ENCODE measurements at regions not wholly inside any gene's neighbourhood (a gene's known extent, or its start where the extent isn't known, plus 50 kb on each side); places are given as distances from the start of the nearest gene placed in this dataset.

DNA sequence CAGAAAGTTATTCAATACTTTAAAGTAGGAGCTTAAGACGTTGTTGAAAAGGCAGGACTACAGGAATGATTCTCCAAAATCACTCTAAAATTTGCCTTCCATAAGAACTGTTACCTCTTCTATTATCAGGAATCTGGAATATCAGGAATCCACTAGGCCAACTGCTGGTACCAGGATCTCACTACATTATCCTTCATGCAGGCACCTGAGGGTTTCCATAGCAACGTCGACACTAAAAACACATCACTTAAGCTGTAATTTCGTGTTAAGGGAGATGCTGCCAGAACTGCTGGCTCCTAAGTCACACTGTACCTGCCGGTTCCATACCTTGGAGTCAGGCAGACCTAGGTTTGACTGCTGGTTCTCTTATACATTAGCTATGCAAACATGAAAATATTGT is 139.7 kb upstream of the C1orf87 start:
- Mint-ChIP-seq H3K36me3 (ENCODE audit: low read depth) (no peaks in the 10 kb centered on the region), H3K27me3 (no peaks in the 10 kb centered on the region), H3K4me1 (ENCODE audit: low read depth) (no peaks in the 10 kb centered on the region), H3K27ac (no peak overlapping the region), H3K4me3 (no peak overlapping the region), H3K9me3 (peaks cover 3% of the 10 kb centered on the region)
- H3K4me1 ChIP-seq (ENCODE audit: insufficient read depth, low read length): no peaks in the 10 kb centered on the region
- H3K36me3 ChIP-seq (ENCODE audit: insufficient read depth, low read length): no peaks in the 10 kb centered on the region
- TF ChIP-seq, protein P1, sequence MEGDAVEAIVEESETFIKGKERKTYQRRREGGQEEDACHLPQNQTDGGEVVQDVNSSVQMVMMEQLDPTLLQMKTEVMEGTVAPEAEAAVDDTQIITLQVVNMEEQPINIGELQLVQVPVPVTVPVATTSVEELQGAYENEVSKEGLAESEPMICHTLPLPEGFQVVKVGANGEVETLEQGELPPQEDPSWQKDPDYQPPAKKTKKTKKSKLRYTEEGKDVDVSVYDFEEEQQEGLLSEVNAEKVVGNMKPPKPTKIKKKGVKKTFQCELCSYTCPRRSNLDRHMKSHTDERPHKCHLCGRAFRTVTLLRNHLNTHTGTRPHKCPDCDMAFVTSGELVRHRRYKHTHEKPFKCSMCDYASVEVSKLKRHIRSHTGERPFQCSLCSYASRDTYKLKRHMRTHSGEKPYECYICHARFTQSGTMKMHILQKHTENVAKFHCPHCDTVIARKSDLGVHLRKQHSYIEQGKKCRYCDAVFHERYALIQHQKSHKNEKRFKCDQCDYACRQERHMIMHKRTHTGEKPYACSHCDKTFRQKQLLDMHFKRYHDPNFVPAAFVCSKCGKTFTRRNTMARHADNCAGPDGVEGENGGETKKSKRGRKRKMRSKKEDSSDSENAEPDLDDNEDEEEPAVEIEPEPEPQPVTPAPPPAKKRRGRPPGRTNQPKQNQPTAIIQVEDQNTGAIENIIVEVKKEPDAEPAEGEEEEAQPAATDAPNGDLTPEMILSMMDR (IDR thresholded peaks at IDR 0.05): no peak
- H3K9me3 ChIP-seq (ENCODE audit: control insufficient read depth in 1 of 2, insufficient read depth in 1 of 2, low read length in 2 of 2): peaks cover 0 to 4% of the 10 kb centered on the region in 2 experiments
- DNase-seq (no peak), ATAC-seq (ENCODE audit: poor library complexity) (no peak)
- CTCF ChIA-PET: no interaction called here
- H3K27me3 ChIP-seq (ENCODE audit: control insufficient read depth in 1 of 2, insufficient read depth in 2 of 2, low read length in 2 of 2): no peaks in the 10 kb centered on the region
- H3K27ac ChIP-seq (ENCODE audit: low read depth in 1 of 2, low read length in 2 of 2): no peak overlapping the region
- H3K4me3 ChIP-seq (ENCODE audit: low read length): no peak overlapping the region
- POLR2A ChIA-PET: no interaction called here
- intact Hi-C loops (cut with DNase I, micrococcal nuclease): no loop called here

DNA sequence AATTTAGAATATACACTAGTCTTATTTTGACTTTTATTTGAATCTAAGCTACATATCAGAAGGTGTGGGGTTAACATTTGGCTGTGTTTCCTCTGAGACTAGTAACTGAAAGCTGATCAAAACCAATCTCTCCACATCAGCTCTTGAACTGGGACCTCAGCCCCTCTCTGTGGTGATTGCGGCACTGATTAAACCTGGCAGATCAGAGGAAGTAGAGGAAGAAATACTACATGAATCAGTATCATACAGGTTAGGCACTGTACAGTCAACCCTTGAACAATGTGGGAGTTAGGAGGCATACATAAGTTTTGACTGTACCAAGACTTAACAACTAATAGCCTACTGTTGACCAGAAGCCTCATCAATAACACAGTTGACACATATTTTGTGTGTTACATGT is 122.5 kb upstream of the C1orf87 start:
- no peaks in the 10 kb centered on the region for H3K4me1 ChIP-seq (ENCODE audit: insufficient read depth, low read length)
- DNase-seq (no peak), ATAC-seq (ENCODE audit: poor library complexity) (no peak)
- TF ChIP-seq, protein P1 (IDR thresholded peaks at IDR 0.05): no peak
- intact Hi-C loops (cut with DNase I, micrococcal nuclease): no loop called here
- H3K27me3 Mint-ChIP-seq: no peaks in the 10 kb centered on the region
- no peak overlapping the region for H3K4me3 ChIP-seq (ENCODE audit: low read length)
- H3K27ac Mint-ChIP-seq: no peak overlapping the region
- peaks cover 3% of the 10 kb centered on the region for H3K9me3 Mint-ChIP-seq
- H3K4me1 Mint-ChIP-seq (ENCODE audit: low read depth): no peaks in the 10 kb centered on the region
- H3K4me3 Mint-ChIP-seq: no peak overlapping the region
- no peaks in the 10 kb centered on the region for H3K36me3 ChIP-seq (ENCODE audit: insufficient read depth, low read length)
- no peaks in the 10 kb centered on the region for H3K36me3 Mint-ChIP-seq (ENCODE audit: low read depth)
- H3K27ac ChIP-seq (ENCODE audit: low read depth in 1 of 2, low read length in 2 of 2): no peak overlapping the region
- H3K9me3 ChIP-seq (ENCODE audit: control insufficient read depth in 1 of 2, insufficient read depth in 1 of 2, low read length in 2 of 2): no peaks in the 10 kb centered on the region
- POLR2A ChIA-PET: no interaction called here
- CTCF ChIA-PET: no interaction called here
- H3K27me3 ChIP-seq (ENCODE audit: control insufficient read depth in 1 of 2, insufficient read depth in 2 of 2, low read length in 2 of 2): no peaks in the 10 kb centered on the region

DNA sequence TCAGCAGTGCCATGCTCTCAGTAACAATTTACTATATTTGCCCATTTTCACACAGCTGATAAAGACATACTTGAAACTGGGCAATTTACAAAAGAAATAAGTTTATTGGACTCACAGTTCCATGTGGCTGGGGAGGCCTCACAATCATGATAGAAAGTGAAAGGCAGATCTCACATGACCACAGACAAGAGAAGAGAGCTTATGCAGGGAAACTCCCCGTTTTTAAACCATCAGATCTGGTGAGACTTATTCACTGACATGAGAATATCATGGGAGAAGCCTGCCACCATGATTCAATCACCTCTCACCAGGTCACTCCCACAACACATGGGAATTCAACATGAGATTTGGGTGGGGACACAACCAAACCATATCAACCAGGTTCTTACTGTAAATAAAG is 112.1 kb upstream of the C1orf87 start:
- H3K4me1 Mint-ChIP-seq (ENCODE audit: low read depth): no peaks in the 10 kb centered on the region
- peaks cover 0 to 9% of the 10 kb centered on the region in 2 experiments for H3K9me3 ChIP-seq (ENCODE audit: control insufficient read depth in 1 of 2, insufficient read depth in 1 of 2, low read length in 2 of 2)
- ATAC-seq (ENCODE audit: poor library complexity): no peak
- peaks cover 11% of the 10 kb centered on the region for H3K9me3 Mint-ChIP-seq
- H3K4me3 ChIP-seq (ENCODE audit: low read length): no peak overlapping the region
- H3K4me3 Mint-ChIP-seq: no peak overlapping the region
- H3K4me1 ChIP-seq (ENCODE audit: insufficient read depth, low read length): no peaks in the 10 kb centered on the region
- H3K27ac ChIP-seq (ENCODE audit: low read depth in 1 of 2, low read length in 2 of 2): no peak overlapping the region
- no peaks in the 10 kb centered on the region for H3K27me3 ChIP-seq (ENCODE audit: control insufficient read depth in 1 of 2, insufficient read depth in 2 of 2, low read length in 2 of 2)
- H3K36me3 Mint-ChIP-seq (ENCODE audit: low read depth): no peaks in the 10 kb centered on the region
- CTCF ChIA-PET: no interaction called here
- H3K27ac Mint-ChIP-seq: no peak overlapping the region
- H3K27me3 Mint-ChIP-seq: no peaks in the 10 kb centered on the region
- no peaks in the 10 kb centered on the region for H3K36me3 ChIP-seq (ENCODE audit: insufficient read depth, low read length)
- POLR2A ChIA-PET: no interaction called here
- no peak for DNase-seq
- TF ChIP-seq, protein P1 (IDR thresholded peaks at IDR 0.05): no peak
- intact Hi-C loops (cut with DNase I, micrococcal nuclease): no loop called here

All from CD4-positive, alpha-beta T cell (primary cell).